Osteoblast (primary cell): ENCODE measurements at regions not wholly inside any gene's neighbourhood (a gene's known extent, or its start where the extent isn't known, plus 50 kb on each side); places are given as distances from the start of the nearest gene placed in this dataset.

ENCODE experiments used
- DNase-seq: peaks from one replicate; pipeline ENCODE4 v3.0.0; 2011; ENCODE audit warnings: low spot score, mixed read lengths; ENCODE audit not compliant: insufficient read length; ENCODE audit errors: missing footprints
- H2AFZ ChIP-seq: 2 replicates; pipeline ENCODE4 v1.6.0; 2011; ENCODE audit warnings: mild to moderate bottlenecking, low read length
- H3K27ac ChIP-seq: 2 replicates; pipeline ENCODE4 v1.5.1; 2011; ENCODE audit warnings: mild to moderate bottlenecking, low read depth, low read length, moderate library complexity
- H3K27me3 ChIP-seq: 2 replicates; pipeline ENCODE4 v1.6.0; 2012; ENCODE audit warnings: mild to moderate bottlenecking, control low read depth, inconsistent platforms, low read length, moderate library complexity; ENCODE audit not compliant: insufficient read depth
- H3K36me3 ChIP-seq: 2 replicates; pipeline ENCODE4 v1.5.1; 2011; ENCODE audit warnings: mild to moderate bottlenecking, low read length, control low read depth, moderate library complexity; ENCODE audit not compliant: insufficient read depth
- H3K4me1 ChIP-seq: 2 replicates; pipeline ENCODE4 v1.5.1; 2011; ENCODE audit warnings: mild to moderate bottlenecking, low read length, control low read depth, moderate library complexity; ENCODE audit not compliant: insufficient read depth
- H3K4me2 ChIP-seq: 2 replicates; pipeline ENCODE4 v1.6.0; 2011; ENCODE audit warnings: mild to moderate bottlenecking, low read length; ENCODE audit not compliant: insufficient read depth
- H3K4me3 ChIP-seq: fragments of 200-600 bp; sonication (generic); 3 replicates; pipeline ENCODE4 v1.5.1; 2012; ENCODE audit warnings: mild to moderate bottlenecking, low read length, inconsistent platforms; ENCODE audit not compliant: insufficient read depth
- H3K79me2 ChIP-seq: 2 replicates; pipeline ENCODE4 v1.6.0; 2012; ENCODE audit warnings: mild to moderate bottlenecking, low read length, control low read depth, inconsistent platforms; ENCODE audit not compliant: insufficient read depth
- H3K9me3 ChIP-seq: 2 replicates; pipeline ENCODE4 v1.5.1; 2011; ENCODE audit warnings: low read depth, low read length, control low read depth
- H4K20me1 ChIP-seq: 2 replicates; pipeline ENCODE4 v1.6.0; 2012; ENCODE audit warnings: mild to moderate bottlenecking, low read length, control low read depth; ENCODE audit not compliant: insufficient read depth
- TF ChIP-seq, protein P1 (sequence below): IDR thresholded peaks from 2 replicates; pipeline ENCODE4 v1.5.1; 2011; ENCODE audit warnings: mild to moderate bottlenecking, low read depth, low read length, moderate library complexity; ENCODE audit errors: extremely low read depth

DNA sequence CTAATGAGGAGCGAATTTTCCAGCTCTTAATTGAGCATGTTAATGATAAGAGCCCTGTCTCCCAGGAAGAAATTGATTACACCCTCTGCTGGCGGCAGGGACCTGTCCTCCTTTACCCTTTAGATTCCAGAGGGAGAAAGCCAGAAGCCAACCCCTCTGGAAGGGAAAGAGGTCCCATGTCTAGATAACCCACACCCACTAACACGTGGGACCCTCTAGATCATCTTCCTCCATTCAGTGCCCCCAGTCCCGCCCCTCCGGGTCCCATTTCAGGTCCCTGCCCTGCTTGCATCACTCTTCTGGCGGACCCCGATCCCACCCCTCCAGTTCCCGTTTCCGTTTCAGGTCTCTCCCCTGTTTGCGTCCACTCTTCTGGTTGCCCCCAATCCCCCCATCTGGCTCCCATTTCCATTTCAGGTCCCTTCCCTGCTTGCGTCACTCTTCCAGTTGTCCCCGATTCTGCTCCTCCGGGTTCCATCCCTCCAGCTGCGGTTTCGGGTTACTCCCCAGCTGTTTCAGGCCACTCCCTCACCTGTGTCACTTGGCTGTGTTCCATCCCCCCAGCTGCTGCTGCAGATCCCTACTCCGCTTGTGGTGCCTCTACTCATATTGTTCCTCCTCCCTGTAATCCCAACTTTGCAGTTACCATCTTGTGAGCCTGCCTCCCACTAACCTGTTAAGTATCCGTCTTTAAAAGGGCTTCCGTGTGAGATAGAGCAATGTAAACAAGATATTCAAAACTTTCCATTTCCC lies 202.4 kb downstream of the SH2D4B start:
- Histone ChIP-seq H3K4me3 (no peak overlapping the region), H4K20me1 (no peaks in the 10 kb centered on the region), H3K36me3 (no peaks in the 10 kb centered on the region), H3K4me2 (no peak overlapping the region), H3K27ac (no peak overlapping the region), H3K79me2 (no peaks in the 10 kb centered on the region), H3K4me1 (no peaks in the 10 kb centered on the region), H3K27me3 (no peaks in the 10 kb centered on the region), H3K9me3 (no peaks in the 10 kb centered on the region), H2AFZ (no peak overlapping the region)
- TF ChIP-seq, protein P1, sequence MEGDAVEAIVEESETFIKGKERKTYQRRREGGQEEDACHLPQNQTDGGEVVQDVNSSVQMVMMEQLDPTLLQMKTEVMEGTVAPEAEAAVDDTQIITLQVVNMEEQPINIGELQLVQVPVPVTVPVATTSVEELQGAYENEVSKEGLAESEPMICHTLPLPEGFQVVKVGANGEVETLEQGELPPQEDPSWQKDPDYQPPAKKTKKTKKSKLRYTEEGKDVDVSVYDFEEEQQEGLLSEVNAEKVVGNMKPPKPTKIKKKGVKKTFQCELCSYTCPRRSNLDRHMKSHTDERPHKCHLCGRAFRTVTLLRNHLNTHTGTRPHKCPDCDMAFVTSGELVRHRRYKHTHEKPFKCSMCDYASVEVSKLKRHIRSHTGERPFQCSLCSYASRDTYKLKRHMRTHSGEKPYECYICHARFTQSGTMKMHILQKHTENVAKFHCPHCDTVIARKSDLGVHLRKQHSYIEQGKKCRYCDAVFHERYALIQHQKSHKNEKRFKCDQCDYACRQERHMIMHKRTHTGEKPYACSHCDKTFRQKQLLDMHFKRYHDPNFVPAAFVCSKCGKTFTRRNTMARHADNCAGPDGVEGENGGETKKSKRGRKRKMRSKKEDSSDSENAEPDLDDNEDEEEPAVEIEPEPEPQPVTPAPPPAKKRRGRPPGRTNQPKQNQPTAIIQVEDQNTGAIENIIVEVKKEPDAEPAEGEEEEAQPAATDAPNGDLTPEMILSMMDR, result no peak
- no peak for DNase-seq

DNA sequence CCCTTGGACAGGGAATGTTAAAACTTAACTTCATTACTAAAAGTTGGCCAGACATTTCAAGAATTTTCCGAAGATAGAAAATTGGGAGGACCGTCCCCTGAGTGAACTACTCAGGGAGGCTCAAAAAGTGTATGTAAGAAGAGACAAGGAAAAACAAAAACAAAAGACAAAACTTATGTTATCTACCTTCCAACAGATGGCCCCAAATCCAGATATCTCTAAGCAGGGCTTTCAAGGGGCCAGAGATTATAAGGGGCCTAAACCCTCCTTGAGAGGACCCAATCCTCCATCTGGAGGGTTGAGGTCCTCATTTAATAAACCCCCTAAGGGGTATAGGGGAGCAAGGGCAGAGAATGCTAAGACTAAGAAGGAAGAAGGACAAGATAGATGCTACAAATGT lies 203.6 kb downstream of the SH2D4B start:
- Histone ChIP-seq H3K4me3 (no peak overlapping the region), H3K4me2 (no peak overlapping the region), H3K79me2 (no peaks in the 10 kb centered on the region), H3K9me3 (no peaks in the 10 kb centered on the region), H3K36me3 (no peaks in the 10 kb centered on the region), H3K4me1 (no peaks in the 10 kb centered on the region), H3K27ac (no peak overlapping the region), H2AFZ (no peak overlapping the region), H4K20me1 (no peaks in the 10 kb centered on the region), H3K27me3 (no peaks in the 10 kb centered on the region)
- no peak for DNase-seq
- TF ChIP-seq, protein P1, result no peak

GRCh38 chr10:80750268-80750667 lies 212.6 kb downstream of the SH2D4B start:
- Histone ChIP-seq H3K4me3 (no peak overlapping the region), H2AFZ (no peak overlapping the region), H3K27ac (no peak overlapping the region), H3K79me2 (no peaks in the 10 kb centered on the region), H4K20me1 (no peaks in the 10 kb centered on the region), H3K9me3 (no peaks in the 10 kb centered on the region), H3K27me3 (no peaks in the 10 kb centered on the region), H3K4me1 (no peaks in the 10 kb centered on the region), H3K36me3 (no peaks in the 10 kb centered on the region), H3K4me2 (no peak overlapping the region)
- TF ChIP-seq, protein P1, result no peak
- no peak for DNase-seq

DNA sequence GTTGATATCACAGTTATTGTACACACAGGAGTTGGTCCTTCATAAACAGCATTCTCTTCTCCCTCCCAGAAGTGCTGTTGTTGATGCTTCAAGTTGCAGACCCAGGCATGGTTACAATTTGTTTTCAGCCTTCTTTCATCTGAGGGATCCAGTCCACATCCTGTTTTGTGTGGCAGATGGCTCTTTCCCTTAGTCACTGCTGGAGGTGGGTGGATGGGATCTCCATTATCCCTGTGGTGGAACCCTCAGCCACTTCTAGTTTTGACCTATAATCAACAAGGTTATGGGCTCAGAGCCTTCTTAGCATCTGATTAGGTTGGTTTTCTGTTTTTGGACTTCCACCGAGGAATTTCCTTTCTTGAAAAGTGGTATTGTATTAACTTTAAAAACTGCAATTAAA lies 214.2 kb downstream of the SH2D4B start:
- Histone ChIP-seq H3K4me1 (no peaks in the 10 kb centered on the region), H3K9me3 (peaks cover 3% of the 10 kb centered on the region), H3K4me3 (no peak overlapping the region), H4K20me1 (no peaks in the 10 kb centered on the region), H3K36me3 (no peaks in the 10 kb centered on the region), H2AFZ (no peak overlapping the region), H3K4me2 (no peak overlapping the region), H3K27ac (no peak overlapping the region), H3K79me2 (no peaks in the 10 kb centered on the region), H3K27me3 (no peaks in the 10 kb centered on the region)
- TF ChIP-seq, protein P1, result no peak
- no peak for DNase-seq
